Right atrium auricular region (tissue), 2 donors: ENCODE measurements at regions not wholly inside any gene's neighbourhood (a gene's known extent, or its start where the extent isn't known, plus 50 kb on each side); places are given as distances from the start of the nearest gene placed in this dataset.
"Not testable (repeated sequence)": the region's sequence is repeated elsewhere in the genome, so short reads cannot be mapped to it uniquely, and the experiment has no call there.

ENCODE experiments used
- DNase-seq: peaks from one replicate; pipeline ENCODE4 v3.0.0-alpha.2; 2019; ENCODE audit warnings: low spot score
- H3K27ac ChIP-seq, 2 donors: fragments of 200-600 bp; sonication (generic); 1 replicate in 1 of 2; 2 replicates in 1 of 2; pipeline ENCODE4 v1.5.1; 2016 to 2019
- H3K27me3 ChIP-seq, 2 donors: fragments of 200-600 bp; sonication (generic); one replicate each; pipeline versions ENCODE4 v1.5.1 to v1.6.0; 2017 to 2019
- H3K36me3 ChIP-seq: fragments of 200-600 bp; sonication (generic); one replicate; pipeline ENCODE4 v1.5.1; 2016
- H3K4me1 ChIP-seq, 2 donors: fragments of 200-600 bp; sonication (generic); one replicate each; pipeline versions ENCODE4 v1.5.1 to v1.6.0; 2017 to 2019
- H3K4me3 ChIP-seq, 2 donors: fragments of 200-600 bp; sonication (generic); 1 replicate in 1 of 2; 2 replicates in 1 of 2; pipeline ENCODE4 v1.5.1; 2017 to 2019; ENCODE audit warnings: mild to moderate bottlenecking in 1 of 2, moderate library complexity in 1 of 2
- H3K9me3 ChIP-seq, 2 donors: fragments of 200-600 bp; sonication (generic); one replicate each; pipeline ENCODE4 v1.5.1; 2019
- CTCF ChIP-seq, 2 donors: fragments of 200-600 bp; sonication (generic); IDR thresholded peaks; one replicate each; pipeline ENCODE4 v1.5.1; 2019; ENCODE audit warnings: antibody characterized with exemption in 2 of 2

- Histone ChIP-seq H3K27me3 (no peaks in the 10 kb centered on the region), H3K4me1 (no peaks in the 10 kb centered on the region)
- no peak for TF ChIP-seq CTCF (IDR thresholded peaks at IDR 0.05)
Measured at GRCh38 chr21:32073593-32073992, 200.8 kb downstream of the HUNK start.

DNA sequence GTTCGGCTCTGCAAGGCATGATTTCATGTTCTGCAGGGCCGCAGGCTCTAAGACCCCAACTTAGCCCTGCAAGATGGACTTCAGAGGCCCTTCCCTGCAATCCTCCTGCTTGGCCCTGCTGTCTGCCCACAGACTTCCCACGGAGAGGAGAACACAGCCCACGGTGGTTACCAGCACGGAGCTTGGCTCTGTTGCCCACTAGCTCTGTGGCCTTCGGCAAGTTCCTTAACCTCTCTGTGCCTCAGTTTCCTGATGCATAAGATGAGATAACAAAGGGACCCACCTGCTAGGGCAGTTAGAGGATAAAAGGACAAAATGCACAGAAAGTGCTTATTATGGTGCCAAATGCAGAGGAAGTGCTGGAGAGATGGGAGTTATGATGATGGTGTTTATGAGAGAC, 200.4 kb downstream of the HUNK start:
- H3K27ac ChIP-seq = no peak overlapping the region
- H3K36me3 ChIP-seq = no peaks in the 10 kb centered on the region
- no peaks in the 10 kb centered on the region for H3K4me1 ChIP-seq
- H3K27me3 ChIP-seq = no peaks in the 10 kb centered on the region
- no peak overlapping the region for H3K4me3 ChIP-seq
- no peaks in the 10 kb centered on the region for H3K9me3 ChIP-seq
- DNase-seq = no peak
- no peak for TF ChIP-seq CTCF (IDR thresholded peaks at IDR 0.05)

More at GRCh38 chr21:32073593-32073992, 200.8 kb downstream of the HUNK start:
- no peaks in the 10 kb centered on the region for H3K36me3 ChIP-seq
- no peak overlapping the region for H3K27ac ChIP-seq
- DNase-seq = no peak
- H3K4me3 ChIP-seq = no peak overlapping the region
- H3K9me3 ChIP-seq = no peaks in the 10 kb centered on the region

GRCh38 chr21:32071620-32072019, 198.8 kb downstream of the HUNK start:
- not testable (repeated sequence) for H3K27ac ChIP-seq, H3K4me1 ChIP-seq, H3K27me3 ChIP-seq, H3K9me3 ChIP-seq, H3K4me3 ChIP-seq, H3K36me3 ChIP-seq, DNase-seq

GRCh38 chr21:32070676-32071330, 198.0 kb downstream of the HUNK start:
- Histone ChIP-seq H3K36me3 (no peaks in the 10 kb centered on the region), H3K9me3 (no peaks in the 10 kb centered on the region), H3K4me1 (no peaks in the 10 kb centered on the region), H3K27me3 (no peaks in the 10 kb centered on the region), H3K27ac (no peak overlapping the region), H3K4me3 (no peak overlapping the region)
- no peak for TF ChIP-seq CTCF (IDR thresholded peaks at IDR 0.05)
- no peak for DNase-seq

GRCh38 chr21:32070126-32070525, 197.3 kb downstream of the HUNK start:
- Histone ChIP-seq H3K4me1 (no peaks in the 10 kb centered on the region), H3K4me3 (no peak overlapping the region), H3K27me3 (no peaks in the 10 kb centered on the region), H3K36me3 (no peaks in the 10 kb centered on the region), H3K9me3 (no peaks in the 10 kb centered on the region), H3K27ac (no peak overlapping the region)
- DNase-seq = no peak
- no peak for TF ChIP-seq CTCF (IDR thresholded peaks at IDR 0.05)

DNA sequence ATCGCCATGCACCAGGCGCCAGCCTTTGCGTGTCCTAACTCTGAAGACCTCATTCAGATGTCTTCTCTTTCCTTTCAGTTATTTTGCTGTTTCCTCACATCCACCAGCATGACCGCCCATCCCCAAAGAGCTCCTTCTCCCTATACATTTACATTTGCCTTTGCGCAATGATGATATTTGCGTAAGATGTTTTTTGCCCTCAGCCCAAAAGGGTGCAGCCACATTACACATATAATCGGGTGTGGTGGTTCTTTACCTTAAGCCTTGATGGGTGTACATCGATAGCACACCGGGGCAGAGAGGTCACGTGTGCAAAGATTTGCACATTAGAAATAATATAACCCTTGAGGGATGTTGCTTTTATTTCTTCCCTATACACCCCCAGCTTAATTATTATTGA, 192.8 kb downstream of the HUNK start:
- H3K36me3 ChIP-seq = no peaks in the 10 kb centered on the region
- H3K4me3 ChIP-seq = no peak overlapping the region
- H3K27me3 ChIP-seq = no peaks in the 10 kb centered on the region
- no peak overlapping the region for H3K27ac ChIP-seq
- no peak for DNase-seq
- no peak for TF ChIP-seq CTCF (IDR thresholded peaks at IDR 0.05)
- H3K9me3 ChIP-seq = no peaks in the 10 kb centered on the region
- H3K4me1 ChIP-seq = no peaks in the 10 kb centered on the region
